ENCODE measurements at regions not wholly inside any gene's neighbourhood (a gene's known extent, or its start where the extent isn't known, plus 50 kb on each side); places are given as distances from the start of the nearest gene placed in this dataset.
A peak's percentile ranks its signal among the peaks of the same experiment; 100 is the strongest.

GRCh38 chr2:240319855-240320203 lies 115.6 kb upstream of the GPC1 start:
- DNase-seq (ENCODE audit: low read depth in 2 of 2) = no peak

- peak in 1 of 2 experiments; percentile 7 for DNase-seq (ENCODE audit: low read depth in 2 of 2)
Measured at GRCh38 chr2:240320204-240320993, 115.1 kb upstream of the GPC1 start.

- no peak for DNase-seq (ENCODE audit: low read depth in 2 of 2)
Measured at GRCh38 chr2:240322231-240322955, 113.1 kb upstream of the GPC1 start.

- no peak for DNase-seq (ENCODE audit: low read depth in 2 of 2)
Measured at GRCh38 chr2:240322991-240323390, 112.5 kb upstream of the GPC1 start.

- DNase-seq (ENCODE audit: low read depth in 2 of 2) = no peak
Measured at GRCh38 chr2:240323601-240324291, 111.7 kb upstream of the GPC1 start.

GRCh38 chr2:240324312-240325015 lies 111.0 kb upstream of the GPC1 start:
- no peak for DNase-seq (ENCODE audit: low read depth in 2 of 2)

GRCh38 chr2:240325016-240326007 lies 110.2 kb upstream of the GPC1 start:
- DNase-seq (ENCODE audit: low read depth in 2 of 2) = no peak

- DNase-seq (ENCODE audit: low read depth in 2 of 2) = no peak
Measured at GRCh38 chr2:240326246-240326645, 109.2 kb upstream of the GPC1 start.

- no peak for DNase-seq (ENCODE audit: low read depth in 2 of 2)
Measured at GRCh38 chr2:240326886-240327285, 108.6 kb upstream of the GPC1 start.

GRCh38 chr2:240327566-240327965 lies 107.9 kb upstream of the GPC1 start:
- DNase-seq (ENCODE audit: low read depth in 2 of 2) = no peak

GRCh38 chr2:240328526-240328925 lies 106.9 kb upstream of the GPC1 start:
- DNase-seq (ENCODE audit: low read depth in 2 of 2) = no peak

- DNase-seq (ENCODE audit: low read depth in 2 of 2) = no peak
Measured at GRCh38 chr2:240329116-240329665, 106.3 kb upstream of the GPC1 start.

GRCh38 chr2:240329778-240330177 lies 105.7 kb upstream of the GPC1 start:
- DNase-seq (ENCODE audit: low read depth in 2 of 2) = no peak

- no peak for DNase-seq (ENCODE audit: low read depth in 2 of 2)
Measured at GRCh38 chr2:240333985-240334384, 101.5 kb upstream of the GPC1 start.

GRCh38 chr2:240335061-240335460 lies 100.4 kb upstream of the GPC1 start:
- DNase-seq (ENCODE audit: low read depth in 2 of 2) = no peak

- no peak for DNase-seq (ENCODE audit: low read depth in 2 of 2)
Measured at GRCh38 chr2:240336820-240337427, 98.5 kb upstream of the GPC1 start.

GRCh38 chr2:240338274-240338673 lies 97.2 kb upstream of the GPC1 start:
- no peak for DNase-seq (ENCODE audit: low read depth in 2 of 2)

GRCh38 chr2:240339411-240340360 lies 95.8 kb upstream of the GPC1 start:
- DNase-seq (ENCODE audit: low read depth in 2 of 2) = no peak

- DNase-seq (ENCODE audit: low read depth in 2 of 2) = no peak
Measured at GRCh38 chr2:240340361-240340761, 95.1 kb upstream of the GPC1 start.
